ENCODE measurements at regions not wholly inside any gene's neighbourhood (a gene's known extent, or its start where the extent isn't known, plus 50 kb on each side); places are given as distances from the start of the nearest gene placed in this dataset.

DNA sequence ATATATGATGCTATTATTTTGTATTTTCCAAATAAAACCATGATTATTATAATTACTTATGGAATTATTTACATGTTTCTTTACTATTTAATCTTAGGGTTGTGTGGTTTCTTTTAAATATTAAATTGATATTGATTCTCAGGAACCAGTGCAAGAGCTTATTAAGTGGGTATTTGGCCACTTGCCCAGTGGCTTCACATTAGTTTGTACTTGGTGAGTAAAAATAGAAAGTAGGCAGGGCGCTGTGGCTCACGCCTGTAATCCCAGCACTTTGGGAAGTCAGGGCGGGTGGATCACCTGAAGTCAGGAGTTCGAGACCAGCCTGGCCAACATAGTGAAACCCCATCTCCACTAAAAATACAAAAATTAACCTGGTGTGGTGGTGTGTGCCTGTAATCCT, 497.1 kb downstream of the PTPRC start:
- WGBS, 2 donors: 85 to 94% methylated on average over 4 of the region's 4 CpGs
- no peak for DNase-seq
- Histone ChIP-seq H3K36me3 (ENCODE audit: control insufficient read depth in 4 of 4, insufficient read depth in 4 of 4, low read length in 4 of 4) (no peaks in the 10 kb centered on the region), H3K27me3 (ENCODE audit: control insufficient read depth in 3 of 3, insufficient read depth in 3 of 3, low read length in 2 of 3) (no peaks in the 10 kb centered on the region), H3K9ac (ENCODE audit: insufficient read depth in 1 of 2, low read length in 2 of 2) (no peak overlapping the region), H3K4me3 (no peak overlapping the region), H3K27ac (ENCODE audit: low read depth in 1 of 2, low read length in 1 of 2) (no peak overlapping the region), H3K9me3 (ENCODE audit: control insufficient read depth in 4 of 4, insufficient read depth in 3 of 4, low read length in 3 of 4) (no peaks in the 10 kb centered on the region), H3K4me1 (ENCODE audit: control insufficient read depth in 5 of 5, insufficient read depth in 5 of 5, low read length in 5 of 5) (no peaks in the 10 kb centered on the region)
- TF ChIP-seq, protein P1, sequence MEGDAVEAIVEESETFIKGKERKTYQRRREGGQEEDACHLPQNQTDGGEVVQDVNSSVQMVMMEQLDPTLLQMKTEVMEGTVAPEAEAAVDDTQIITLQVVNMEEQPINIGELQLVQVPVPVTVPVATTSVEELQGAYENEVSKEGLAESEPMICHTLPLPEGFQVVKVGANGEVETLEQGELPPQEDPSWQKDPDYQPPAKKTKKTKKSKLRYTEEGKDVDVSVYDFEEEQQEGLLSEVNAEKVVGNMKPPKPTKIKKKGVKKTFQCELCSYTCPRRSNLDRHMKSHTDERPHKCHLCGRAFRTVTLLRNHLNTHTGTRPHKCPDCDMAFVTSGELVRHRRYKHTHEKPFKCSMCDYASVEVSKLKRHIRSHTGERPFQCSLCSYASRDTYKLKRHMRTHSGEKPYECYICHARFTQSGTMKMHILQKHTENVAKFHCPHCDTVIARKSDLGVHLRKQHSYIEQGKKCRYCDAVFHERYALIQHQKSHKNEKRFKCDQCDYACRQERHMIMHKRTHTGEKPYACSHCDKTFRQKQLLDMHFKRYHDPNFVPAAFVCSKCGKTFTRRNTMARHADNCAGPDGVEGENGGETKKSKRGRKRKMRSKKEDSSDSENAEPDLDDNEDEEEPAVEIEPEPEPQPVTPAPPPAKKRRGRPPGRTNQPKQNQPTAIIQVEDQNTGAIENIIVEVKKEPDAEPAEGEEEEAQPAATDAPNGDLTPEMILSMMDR (IDR thresholded peaks at IDR 0.05; ENCODE audit: control extremely low read depth, extremely low read depth): no peak
- no peak for ATAC-seq (ENCODE audit: insufficient read depth, low FRiP score)

DNA sequence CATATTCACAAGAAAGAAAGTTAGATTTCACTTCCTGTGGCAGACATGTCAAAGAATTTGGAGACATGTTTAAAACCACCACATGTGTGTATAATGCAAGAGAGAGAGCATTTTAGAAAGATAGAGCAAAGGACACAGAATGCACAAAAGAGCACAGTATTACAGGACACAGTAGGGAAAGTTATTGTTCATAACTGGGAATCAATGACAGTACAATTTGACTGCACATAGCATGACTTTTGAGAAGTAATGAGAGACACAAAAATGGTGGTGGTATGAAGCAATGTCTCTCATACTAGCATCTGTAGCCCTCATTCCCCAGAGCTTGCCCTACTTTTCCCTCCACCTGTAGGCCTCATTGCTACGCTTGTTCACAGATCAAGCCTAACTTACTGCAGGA, 499.2 kb downstream of the PTPRC start:
- no peaks in the 10 kb centered on the region for H3K27me3 ChIP-seq (ENCODE audit: control insufficient read depth in 3 of 3, insufficient read depth in 3 of 3, low read length in 2 of 3)
- WGBS, 2 donors: 90 to 100% methylated on average over 1 of the region's 1 CpG
- H3K9me3 ChIP-seq (ENCODE audit: control insufficient read depth in 4 of 4, insufficient read depth in 3 of 4, low read length in 3 of 4): no peaks in the 10 kb centered on the region
- no peaks in the 10 kb centered on the region for H3K4me1 ChIP-seq (ENCODE audit: control insufficient read depth in 5 of 5, insufficient read depth in 5 of 5, low read length in 5 of 5)
- ATAC-seq (ENCODE audit: insufficient read depth, low FRiP score) (no peak), DNase-seq (no peak)
- no peak overlapping the region for H3K9ac ChIP-seq (ENCODE audit: insufficient read depth in 1 of 2, low read length in 2 of 2)
- no peaks in the 10 kb centered on the region for H3K36me3 ChIP-seq (ENCODE audit: control insufficient read depth in 4 of 4, insufficient read depth in 4 of 4, low read length in 4 of 4)
- no peak overlapping the region for H3K27ac ChIP-seq (ENCODE audit: low read depth in 1 of 2, low read length in 1 of 2)
- TF ChIP-seq, protein P1 (IDR thresholded peaks at IDR 0.05; ENCODE audit: control extremely low read depth, extremely low read depth): no peak
- H3K4me3 ChIP-seq: no peak overlapping the region

DNA sequence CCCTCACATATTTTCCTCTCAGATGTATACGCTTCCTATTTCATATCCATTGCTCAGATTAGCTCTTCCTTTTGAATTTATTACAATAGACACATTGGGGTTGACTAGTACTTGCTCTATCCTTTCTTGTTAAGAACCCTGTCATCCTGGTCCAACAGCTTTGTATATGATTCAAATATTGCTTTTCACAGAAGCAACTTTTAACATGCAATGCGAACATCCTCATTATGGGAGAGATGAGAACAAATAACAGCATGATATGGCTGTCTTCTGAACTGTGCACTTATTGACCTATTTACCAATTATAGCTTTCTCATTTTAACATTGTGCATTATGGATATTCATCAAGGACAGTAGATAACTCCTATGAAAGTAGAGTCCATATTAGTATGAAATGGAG, 510.8 kb downstream of the PTPRC start:
- Histone ChIP-seq H3K27me3 (ENCODE audit: control insufficient read depth in 3 of 3, insufficient read depth in 3 of 3, low read length in 2 of 3) (no peaks in the 10 kb centered on the region), H3K36me3 (ENCODE audit: control insufficient read depth in 4 of 4, insufficient read depth in 4 of 4, low read length in 4 of 4) (no peaks in the 10 kb centered on the region), H3K4me3 (no peak overlapping the region), H3K9me3 (ENCODE audit: control insufficient read depth in 4 of 4, insufficient read depth in 3 of 4, low read length in 3 of 4) (no peaks in the 10 kb centered on the region), H3K27ac (ENCODE audit: low read depth in 1 of 2, low read length in 1 of 2) (no peak overlapping the region), H3K4me1 (ENCODE audit: control insufficient read depth in 5 of 5, insufficient read depth in 5 of 5, low read length in 5 of 5) (no peaks in the 10 kb centered on the region), H3K9ac (ENCODE audit: insufficient read depth in 1 of 2, low read length in 2 of 2) (no peak overlapping the region)
- TF ChIP-seq, protein P1 (IDR thresholded peaks at IDR 0.05; ENCODE audit: control extremely low read depth, extremely low read depth): no peak
- no peak for ATAC-seq (ENCODE audit: insufficient read depth, low FRiP score)
- WGBS, 2 donors: 97% methylated on average over 2 of the region's 2 CpGs
- DNase-seq: no peak

DNA sequence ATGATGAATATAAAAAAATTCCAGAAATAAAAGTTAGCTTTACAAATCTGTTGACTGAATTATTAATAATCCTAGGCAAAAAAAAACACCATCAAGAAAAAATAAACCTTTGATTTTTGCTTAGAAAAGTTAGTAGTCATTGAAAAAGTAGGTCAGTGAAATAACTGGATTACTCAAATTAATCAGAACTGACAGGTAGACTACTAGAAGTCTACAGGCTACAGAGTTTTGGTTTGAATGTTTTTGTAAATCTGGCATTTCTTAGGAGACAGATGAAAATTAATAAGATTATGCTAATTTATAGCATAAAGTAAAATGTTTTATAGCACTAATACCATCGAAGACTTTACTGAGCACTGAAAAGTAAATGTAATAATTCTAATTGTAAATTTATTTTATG, 511.9 kb downstream of the PTPRC start:
- Histone ChIP-seq H3K9me3 (ENCODE audit: control insufficient read depth in 4 of 4, insufficient read depth in 3 of 4, low read length in 3 of 4) (no peaks in the 10 kb centered on the region), H3K9ac (ENCODE audit: insufficient read depth in 1 of 2, low read length in 2 of 2) (no peak overlapping the region), H3K27ac (ENCODE audit: low read depth in 1 of 2, low read length in 1 of 2) (no peak overlapping the region), H3K4me3 (no peak overlapping the region), H3K4me1 (ENCODE audit: control insufficient read depth in 5 of 5, insufficient read depth in 5 of 5, low read length in 5 of 5) (no peaks in the 10 kb centered on the region), H3K27me3 (ENCODE audit: control insufficient read depth in 3 of 3, insufficient read depth in 3 of 3, low read length in 2 of 3) (no peaks in the 10 kb centered on the region), H3K36me3 (ENCODE audit: control insufficient read depth in 4 of 4, insufficient read depth in 4 of 4, low read length in 4 of 4) (no peaks in the 10 kb centered on the region)
- ATAC-seq (ENCODE audit: insufficient read depth, low FRiP score) (no peak), DNase-seq (no peak)
- TF ChIP-seq, protein P1 (IDR thresholded peaks at IDR 0.05; ENCODE audit: control extremely low read depth, extremely low read depth): no peak
- 91 to 97% methylated on average over 1 of the region's 1 CpG for WGBS, 2 donors

All from lung (tissue), 11 donors.